ENCODE measurements at regions not wholly inside any gene's neighbourhood (a gene's known extent, or its start where the extent isn't known, plus 50 kb on each side); places are given as distances from the start of the nearest gene placed in this dataset.

DNA sequence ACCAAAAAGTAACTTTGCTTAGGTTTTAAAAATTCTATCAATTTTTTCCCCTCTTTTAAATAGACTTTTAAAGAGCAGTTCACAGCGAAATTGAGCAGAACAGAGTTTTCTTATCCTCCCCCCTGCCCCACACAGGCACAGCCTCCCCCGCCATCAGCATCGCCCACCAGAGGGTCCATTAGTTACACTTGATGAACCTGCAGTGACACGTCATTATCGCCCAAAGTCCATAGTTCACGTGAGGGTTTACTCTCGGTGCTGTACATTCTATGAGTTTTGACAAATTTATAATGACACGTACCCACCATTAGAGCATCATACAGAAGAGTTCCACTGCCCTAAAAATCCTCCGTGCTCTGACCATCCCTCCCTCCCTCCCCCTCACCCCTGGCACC is 58.4 kb downstream of the FZD10 start:
- H3K9ac ChIP-seq (ENCODE audit: low read length in 3 of 3): no peak overlapping the region
- intact Hi-C loops (cut with DNase I): no loop called here
- TF ChIP-seq, protein P1, sequence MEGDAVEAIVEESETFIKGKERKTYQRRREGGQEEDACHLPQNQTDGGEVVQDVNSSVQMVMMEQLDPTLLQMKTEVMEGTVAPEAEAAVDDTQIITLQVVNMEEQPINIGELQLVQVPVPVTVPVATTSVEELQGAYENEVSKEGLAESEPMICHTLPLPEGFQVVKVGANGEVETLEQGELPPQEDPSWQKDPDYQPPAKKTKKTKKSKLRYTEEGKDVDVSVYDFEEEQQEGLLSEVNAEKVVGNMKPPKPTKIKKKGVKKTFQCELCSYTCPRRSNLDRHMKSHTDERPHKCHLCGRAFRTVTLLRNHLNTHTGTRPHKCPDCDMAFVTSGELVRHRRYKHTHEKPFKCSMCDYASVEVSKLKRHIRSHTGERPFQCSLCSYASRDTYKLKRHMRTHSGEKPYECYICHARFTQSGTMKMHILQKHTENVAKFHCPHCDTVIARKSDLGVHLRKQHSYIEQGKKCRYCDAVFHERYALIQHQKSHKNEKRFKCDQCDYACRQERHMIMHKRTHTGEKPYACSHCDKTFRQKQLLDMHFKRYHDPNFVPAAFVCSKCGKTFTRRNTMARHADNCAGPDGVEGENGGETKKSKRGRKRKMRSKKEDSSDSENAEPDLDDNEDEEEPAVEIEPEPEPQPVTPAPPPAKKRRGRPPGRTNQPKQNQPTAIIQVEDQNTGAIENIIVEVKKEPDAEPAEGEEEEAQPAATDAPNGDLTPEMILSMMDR (IDR thresholded peaks at IDR 0.05; ENCODE audit: borderline replicate concordance, extremely low read depth, insufficient read depth): no peak
- peaks cover 0 to 4% (median 0%) of the 10 kb centered on the region in 3 donors for H3K9me3 ChIP-seq (ENCODE audit: control insufficient read depth in 2 of 3, insufficient read depth in 1 of 3, low read length in 3 of 3)
- FAIRE-seq (no peak), DNase-seq (peak in 3 of 5 donors; percentile 50 to 63 (median 60))
- no peaks in the 10 kb centered on the region for H3K36me3 ChIP-seq (ENCODE audit: control insufficient read depth in 2 of 3, insufficient read depth in 3 of 3, low read length in 3 of 3)
- H3K27me3 ChIP-seq (ENCODE audit: control insufficient read depth, insufficient read depth, low read length): no peaks in the 10 kb centered on the region
- no peak overlapping the region for H3K4me3 ChIP-seq (ENCODE audit: low read length in 3 of 3)
- no peaks in the 10 kb centered on the region for H3K4me1 ChIP-seq (ENCODE audit: control insufficient read depth in 2 of 3, insufficient read depth in 2 of 3, low read depth in 1 of 3, low read length in 3 of 3)
- no peak overlapping the region for H3K27ac ChIP-seq (ENCODE audit: low read depth in 2 of 2, low read length in 2 of 2)

DNA sequence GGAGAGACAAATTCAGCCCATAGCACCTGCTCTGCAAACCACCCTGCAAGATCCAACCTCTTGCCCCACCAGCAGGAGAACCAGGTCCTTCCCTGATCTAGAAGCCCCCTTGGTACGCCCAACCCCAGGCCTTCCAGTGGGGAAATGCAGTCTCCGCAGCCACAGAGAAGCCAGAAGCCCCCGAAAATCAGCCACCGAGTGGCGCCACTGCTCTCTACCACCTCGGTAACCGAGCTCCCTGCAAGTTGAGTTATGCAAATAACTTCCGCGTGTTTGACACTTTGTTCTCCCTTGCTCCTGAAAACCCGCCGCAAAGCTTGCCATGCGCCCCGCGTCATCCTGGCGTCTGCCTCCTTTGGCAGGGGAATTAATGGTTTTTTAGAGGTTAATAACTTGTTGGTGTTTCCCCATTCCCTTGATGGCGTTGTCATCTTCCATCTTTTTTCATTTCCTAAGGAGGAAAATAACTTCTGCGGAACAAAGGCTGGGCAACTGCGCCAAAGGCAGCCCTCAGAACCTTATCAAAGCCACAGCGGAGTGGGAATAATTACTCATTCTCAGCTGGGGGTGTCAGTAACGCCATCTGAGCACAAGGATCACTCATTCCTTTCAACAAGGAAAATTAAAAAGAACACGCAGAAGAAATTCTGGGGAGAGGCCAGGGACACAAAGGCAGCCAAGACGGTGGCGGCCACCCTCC is 60.4 kb downstream of the FZD10 start:
- intact Hi-C loops (cut with DNase I): no loop called here
- no peak for FAIRE-seq

DNA sequence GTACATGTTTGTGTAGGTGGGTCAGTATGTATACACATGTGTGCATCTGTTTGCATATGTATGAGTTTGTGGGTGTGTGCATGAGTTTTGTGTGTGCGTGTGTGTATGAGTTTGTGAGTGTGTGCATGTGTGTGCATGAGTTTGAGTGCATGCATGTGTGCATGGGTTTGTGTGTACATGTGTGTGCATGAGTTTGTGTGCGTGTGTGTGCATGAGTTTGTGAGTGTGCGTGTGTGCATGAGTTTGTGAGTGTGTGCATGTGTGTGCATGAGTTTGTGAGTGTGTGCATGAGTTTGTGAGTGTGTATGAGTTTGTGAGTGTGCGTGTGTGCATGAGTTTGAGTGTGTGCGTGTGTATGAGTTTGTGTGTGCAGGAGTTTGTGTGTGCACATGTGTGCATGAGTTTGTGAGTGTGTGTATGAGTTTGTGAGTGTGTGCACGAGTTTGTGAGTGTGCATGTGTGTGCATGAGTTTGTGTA is 61.5 kb downstream of the FZD10 start:
- intact Hi-C loops (cut with DNase I): no loop called here
- Histone ChIP-seq H3K9me3 (ENCODE audit: control insufficient read depth in 2 of 3, insufficient read depth in 1 of 3, low read length in 3 of 3) (peaks cover 0 to 7% (median 0%) of the 10 kb centered on the region in 3 donors), H3K27ac (ENCODE audit: low read depth in 2 of 2, low read length in 2 of 2) (no peak overlapping the region), H3K4me3 (ENCODE audit: low read length in 3 of 3) (no peak overlapping the region), H3K4me1 (ENCODE audit: control insufficient read depth in 2 of 3, insufficient read depth in 2 of 3, low read depth in 1 of 3, low read length in 3 of 3) (no peaks in the 10 kb centered on the region), H3K27me3 (ENCODE audit: control insufficient read depth, insufficient read depth, low read length) (no peaks in the 10 kb centered on the region), H3K9ac (ENCODE audit: low read length in 3 of 3) (no peak overlapping the region), H3K36me3 (ENCODE audit: control insufficient read depth in 2 of 3, insufficient read depth in 3 of 3, low read length in 3 of 3) (no peaks in the 10 kb centered on the region)
- TF ChIP-seq, protein P1 (IDR thresholded peaks at IDR 0.05; ENCODE audit: borderline replicate concordance, extremely low read depth, insufficient read depth): no peak
- no peak for FAIRE-seq
- no peak for DNase-seq

More for the DNA sequence above, 60.4 kb downstream of the FZD10 start:
- H3K36me3 ChIP-seq (ENCODE audit: control insufficient read depth in 2 of 3, insufficient read depth in 3 of 3, low read length in 3 of 3): no peaks in the 10 kb centered on the region
- TF ChIP-seq, protein P1 (IDR thresholded peaks at IDR 0.05; ENCODE audit: borderline replicate concordance, extremely low read depth, insufficient read depth): no peak
- no peak overlapping the region for H3K9ac ChIP-seq (ENCODE audit: low read length in 3 of 3)
- no peaks in the 10 kb centered on the region for H3K27me3 ChIP-seq (ENCODE audit: control insufficient read depth, insufficient read depth, low read length)
- DNase-seq: no peak
- peaks cover 0 to 7% (median 0%) of the 10 kb centered on the region in 3 donors for H3K9me3 ChIP-seq (ENCODE audit: control insufficient read depth in 2 of 3, insufficient read depth in 1 of 3, low read length in 3 of 3)
- no peaks in the 10 kb centered on the region for H3K4me1 ChIP-seq (ENCODE audit: control insufficient read depth in 2 of 3, insufficient read depth in 2 of 3, low read depth in 1 of 3, low read length in 3 of 3)
- no peak overlapping the region for H3K27ac ChIP-seq (ENCODE audit: low read depth in 2 of 2, low read length in 2 of 2)
- no peak overlapping the region for H3K4me3 ChIP-seq (ENCODE audit: low read length in 3 of 3)
